Hepatocyte (in vitro differentiated cells): ENCODE measurements at regions not wholly inside any gene's neighbourhood (a gene's known extent, or its start where the extent isn't known, plus 50 kb on each side); places are given as distances from the start of the nearest gene placed in this dataset.

Experiments
- CTCF ChIP-seq: fragments of 200-600 bp; sonication (generic); IDR thresholded peaks from 2 replicates; pipeline ENCODE4 v1.5.1; 2016; ENCODE audit warnings: antibody characterized with exemption, mild to moderate bottlenecking; ENCODE audit not compliant: poor library complexity
- EZH2 ChIP-seq: fragments of 200-600 bp; sonication (generic); IDR thresholded peaks from 2 replicates; pipeline ENCODE4 v1.6.1; 2016; ENCODE audit warnings: antibody characterized with exemption, mild to moderate bottlenecking, borderline replicate concordance
- EZH2phosphoT487 ChIP-seq: fragments of 200-600 bp; sonication (generic); IDR thresholded peaks from one replicate; pipeline ENCODE4 v1.6.1; 2018; ENCODE audit warnings: antibody characterized with exemption, mild to moderate bottlenecking, low read depth, moderate library complexity; ENCODE audit not compliant: unreplicated experiment, severe bottlenecking

GRCh38 chr1:234660536-234661316 is 50.7 kb upstream of the IRF2BP2 start:
- TF ChIP-seq CTCF (no peak), EZH2phosphoT487 (no peak), EZH2 (no peak)
